GM10248 (cell line): ENCODE measurements at regions not wholly inside any gene's neighbourhood (a gene's known extent, or its start where the extent isn't known, plus 50 kb on each side); places are given as distances from the start of the nearest gene placed in this dataset.

Source experiments
- CTCF ChIA-PET: fragments of 300-600 bp; sonication (Branson Sonifier 250); formaldehyde crosslinking; extraction: SDS; loops from one replicate; lab custom pipeline; 2021; ENCODE audit warnings: antibody characterized with exemption; lab: Yijun Ruan, JAX
- POLR2A ChIA-PET: fragments of 350-650 bp; sonication (Branson Sonifier 250); formaldehyde crosslinking; extraction: SDS; loops from one replicate; lab custom pipeline; 2020; ENCODE audit warnings: antibody characterized with exemption; lab: Yijun Ruan, JAX
- DNase-seq: peaks from one replicate; pipeline ENCODE4 v3.0.0; 2012; ENCODE audit errors: extremely low spot score
- CTCF ChIP-seq: IDR thresholded peaks from 2 replicates; pipeline ENCODE4 v1.5.1; 2012; ENCODE audit warnings: mild to moderate bottlenecking, low read depth; ENCODE audit errors: extremely low read depth, missing control alignments, control extremely low read depth

GRCh38 chr6:71545905-71546304 is 257.3 kb downstream of the OGFRL1 start:
- ChIA-PET CTCF (interaction anchor here (2.0 kb wide), 1 partner anchor 9 kb away, joined by 6 read pairs; no protein-coding TSS in a partner anchor), POLR2A (no interaction called here)
- no peak for DNase-seq
- no peak for TF ChIP-seq CTCF

DNA sequence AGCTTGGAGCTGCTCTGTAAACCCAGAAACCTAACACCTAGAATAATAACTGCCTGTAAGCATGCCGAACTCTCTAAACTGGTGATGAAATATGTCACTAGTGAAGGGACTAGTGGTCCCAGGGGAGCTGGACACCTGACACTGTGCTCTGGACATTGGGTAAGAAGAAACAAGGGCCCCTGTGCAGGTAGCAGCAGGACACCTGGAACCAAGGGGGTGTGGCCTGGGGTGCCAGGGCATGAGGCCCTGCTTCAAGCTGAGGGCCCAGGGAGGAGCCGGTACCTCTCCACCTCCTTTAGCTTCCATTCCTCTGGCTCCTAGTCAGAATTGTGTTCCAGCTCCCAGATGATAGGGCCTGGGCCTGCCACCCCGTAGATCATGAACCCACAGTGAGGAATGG is 263.2 kb downstream of the OGFRL1 start:
- DNase-seq = no peak
- CTCF ChIA-PET = interaction anchor here (0.9 to 1.1 kb wide), 2 partner anchors 19 to 42 kb away, joined by 3 read pairs; no protein-coding TSS in a partner anchor

GRCh38 chr6:71556141-71556540 is 267.5 kb downstream of the OGFRL1 start:
- DNase-seq = no peak
- ChIA-PET POLR2A (no interaction called here), CTCF (no interaction called here)
- TF ChIP-seq CTCF = no peak

More for the DNA sequence above, 263.2 kb downstream of the OGFRL1 start:
- POLR2A ChIA-PET = no interaction called here
- no peak for TF ChIP-seq CTCF

- ChIA-PET POLR2A (no interaction called here), CTCF (interaction anchor here (1.0 kb wide), 1 partner anchor 9 kb away, joined by 3 read pairs; no protein-coding TSS in a partner anchor)
- DNase-seq = no peak
- no peak for TF ChIP-seq CTCF
Observed at GRCh38 chr6:71558974-71559373, 270.4 kb downstream of the OGFRL1 start.

GRCh38 chr6:71567562-71567961 is 279.0 kb downstream of the OGFRL1 start:
- no peak for TF ChIP-seq CTCF
- ChIA-PET POLR2A (no interaction called here), CTCF (no interaction called here)
- no peak for DNase-seq

- no peak for DNase-seq
- TF ChIP-seq CTCF = no peak
- ChIA-PET POLR2A (no interaction called here), CTCF (no interaction called here)
Observed at GRCh38 chr6:71577766-71578165, 289.2 kb downstream of the OGFRL1 start.
